Mucosa of stomach (tissue), 1 donor: ENCODE measurements at regions not wholly inside any gene's neighbourhood (a gene's known extent, or its start where the extent isn't known, plus 50 kb on each side); places are given as distances from the start of the nearest gene placed in this dataset.
"Not testable (repeated sequence)": the region's sequence is repeated elsewhere in the genome, so short reads cannot be mapped to it uniquely, and the experiment has no call there.

ENCODE experiments used
- H3K27me3 ChIP-seq: one replicate; pipeline ENCODE4 v1.7.0; 2013; ENCODE audit warnings: mild to moderate bottlenecking, low read length; ENCODE audit not compliant: control insufficient read depth, insufficient read depth
- H3K36me3 ChIP-seq: one replicate; pipeline ENCODE4 v1.7.0; 2013; ENCODE audit warnings: low read length; ENCODE audit not compliant: control insufficient read depth, insufficient read depth
- H3K4me1 ChIP-seq: one replicate; pipeline ENCODE4 v1.7.0; 2013; ENCODE audit warnings: mild to moderate bottlenecking, low read length; ENCODE audit not compliant: control insufficient read depth, insufficient read depth
- H3K4me3 ChIP-seq: one replicate; pipeline ENCODE4 v1.7.0; 2013; ENCODE audit warnings: low read length
- H3K9ac ChIP-seq: one replicate; pipeline ENCODE4 v1.7.0; 2013; ENCODE audit warnings: mild to moderate bottlenecking, low read length, moderate library complexity
- H3K9me3 ChIP-seq: one replicate; pipeline ENCODE4 v1.7.0; 2013; ENCODE audit warnings: mild to moderate bottlenecking, low read length, moderate library complexity; ENCODE audit not compliant: control insufficient read depth
- donor health status: Pancreatic carcinoma.

DNA sequence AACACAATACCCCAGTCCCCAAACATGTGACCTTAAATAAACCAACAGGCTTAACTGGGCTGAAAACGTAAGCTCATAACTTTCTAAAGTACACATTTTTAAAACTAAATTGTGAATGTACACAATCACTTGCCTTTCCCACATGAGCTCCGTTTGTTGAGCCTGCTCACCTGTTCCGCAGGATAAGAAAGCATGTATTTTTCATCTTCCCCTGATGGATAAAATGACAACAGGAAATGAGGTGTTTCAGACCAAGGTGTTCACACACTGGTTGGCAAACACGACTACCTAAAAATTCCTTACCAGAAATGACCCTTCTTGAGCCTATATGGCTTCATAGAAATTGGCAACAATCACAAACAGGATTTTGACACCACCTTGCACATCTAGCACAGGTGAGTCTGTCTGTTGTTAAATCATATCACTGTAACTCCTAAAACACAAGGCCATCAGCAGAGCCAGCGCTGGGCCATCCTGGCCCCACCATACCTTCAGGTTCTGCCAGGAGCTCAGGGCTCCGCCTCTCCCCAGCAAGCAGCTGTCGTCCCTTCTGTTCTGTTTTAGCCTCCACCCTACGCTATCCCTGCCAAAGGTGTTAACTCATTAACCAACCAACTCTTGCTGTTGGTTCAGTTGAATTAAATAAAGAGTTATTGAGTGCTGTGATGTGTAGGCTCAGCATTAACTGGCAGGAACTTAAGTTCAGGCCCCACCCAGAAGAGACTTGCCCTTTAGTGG is 73.6 kb upstream of the RNF32 start:
- Histone ChIP-seq H3K36me3 (no peaks in the 10 kb centered on the region), H3K27me3 (no peaks in the 10 kb centered on the region)

DNA sequence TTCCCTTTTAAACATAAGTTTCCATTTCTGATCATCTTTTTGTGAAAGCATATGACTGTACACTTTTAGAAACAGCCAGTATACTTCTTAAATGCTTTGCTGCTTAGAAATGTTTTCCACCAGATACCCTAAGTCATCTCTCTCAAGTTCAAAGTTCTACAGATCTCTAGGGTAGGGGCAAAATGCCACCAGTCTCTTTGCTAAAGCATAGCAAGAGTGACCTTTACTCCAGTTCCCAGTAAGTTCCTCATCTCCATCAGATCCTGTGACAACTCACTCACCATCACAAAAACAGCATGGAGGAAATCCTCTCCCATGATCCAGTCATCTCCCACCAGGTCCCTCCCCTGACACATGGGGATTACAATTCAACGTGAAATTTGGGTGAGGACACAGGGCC is 75.6 kb upstream of the RNF32 start:
- not testable (repeated sequence) for H3K4me1 ChIP-seq, H3K36me3 ChIP-seq, H3K9me3 ChIP-seq

More for the DNA sequence above, 73.6 kb upstream of the RNF32 start:
- no peaks in the 10 kb centered on the region for H3K9me3 ChIP-seq
- peaks cover 5% of the 10 kb centered on the region for H3K4me1 ChIP-seq
- no peak overlapping the region for H3K4me3 ChIP-seq
- no peak overlapping the region for H3K9ac ChIP-seq

DNA sequence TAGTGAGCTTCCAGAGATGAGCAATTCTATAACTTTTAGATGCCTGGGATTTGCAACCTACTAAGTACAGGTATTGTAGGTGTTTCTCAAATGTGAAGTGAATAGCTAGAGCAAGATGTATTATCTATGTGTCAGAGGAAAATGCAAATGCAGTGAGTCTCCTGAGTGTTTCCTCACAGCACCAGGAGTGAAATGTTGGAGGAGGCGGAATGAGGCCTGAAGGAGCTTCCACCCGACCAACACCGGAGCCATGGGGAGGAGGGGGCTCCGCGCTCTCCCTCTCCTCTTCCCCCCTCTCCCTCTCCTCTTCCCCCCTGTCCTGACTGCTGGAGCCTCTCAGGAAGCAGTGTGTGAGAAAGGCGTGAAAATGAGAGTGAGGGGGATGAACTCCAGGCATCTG is 79.9 kb upstream of the RNF32 start:
- Histone ChIP-seq H3K9me3 (no peaks in the 10 kb centered on the region), H3K4me3 (no peak overlapping the region), H3K27me3 (no peaks in the 10 kb centered on the region), H3K4me1 (no peaks in the 10 kb centered on the region), H3K36me3 (no peaks in the 10 kb centered on the region), H3K9ac (no peak overlapping the region)

More for the DNA sequence above, 75.6 kb upstream of the RNF32 start:
- not testable (repeated sequence) for H3K4me3 ChIP-seq, H3K27me3 ChIP-seq, H3K9ac ChIP-seq

DNA sequence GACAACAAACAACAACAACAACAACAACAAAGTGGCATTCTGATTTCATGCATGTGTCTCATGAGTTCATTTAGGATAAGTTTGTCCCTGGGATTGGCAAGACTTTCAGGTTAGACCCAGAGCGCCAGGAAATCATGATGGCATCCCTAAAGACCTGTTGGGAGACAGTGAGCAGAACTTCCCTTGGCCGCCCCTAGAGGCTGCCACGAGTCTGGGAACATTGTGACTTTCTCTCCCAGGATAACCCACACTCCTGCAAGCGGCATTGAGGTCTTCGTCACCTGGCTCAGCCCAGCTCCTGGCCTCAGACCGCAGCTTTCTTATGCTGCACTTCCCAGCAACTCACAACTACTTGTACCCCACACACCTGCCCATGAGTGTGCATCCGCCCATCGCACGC is 80.5 kb upstream of the RNF32 start:
- no peaks in the 10 kb centered on the region for H3K4me1 ChIP-seq
- no peaks in the 10 kb centered on the region for H3K9me3 ChIP-seq
- H3K36me3 ChIP-seq = no peaks in the 10 kb centered on the region
- H3K27me3 ChIP-seq = no peaks in the 10 kb centered on the region
- no peak overlapping the region for H3K9ac ChIP-seq
- no peak overlapping the region for H3K4me3 ChIP-seq

GRCh38 chr7:156559001-156559400 is 81.6 kb upstream of the RNF32 start:
- Histone ChIP-seq H3K4me1 (no peaks in the 10 kb centered on the region), H3K9me3 (no peaks in the 10 kb centered on the region), H3K27me3 (no peaks in the 10 kb centered on the region), H3K9ac (no peak overlapping the region), H3K36me3 (no peaks in the 10 kb centered on the region), H3K4me3 (no peak overlapping the region)

- Histone ChIP-seq H3K4me3 (no peak overlapping the region), H3K36me3 (no peaks in the 10 kb centered on the region), H3K9ac (no peak overlapping the region), H3K4me1 (no peaks in the 10 kb centered on the region), H3K9me3 (no peaks in the 10 kb centered on the region), H3K27me3 (no peaks in the 10 kb centered on the region)
Measured at GRCh38 chr7:156558198-156558597, 82.4 kb upstream of the RNF32 start.

DNA sequence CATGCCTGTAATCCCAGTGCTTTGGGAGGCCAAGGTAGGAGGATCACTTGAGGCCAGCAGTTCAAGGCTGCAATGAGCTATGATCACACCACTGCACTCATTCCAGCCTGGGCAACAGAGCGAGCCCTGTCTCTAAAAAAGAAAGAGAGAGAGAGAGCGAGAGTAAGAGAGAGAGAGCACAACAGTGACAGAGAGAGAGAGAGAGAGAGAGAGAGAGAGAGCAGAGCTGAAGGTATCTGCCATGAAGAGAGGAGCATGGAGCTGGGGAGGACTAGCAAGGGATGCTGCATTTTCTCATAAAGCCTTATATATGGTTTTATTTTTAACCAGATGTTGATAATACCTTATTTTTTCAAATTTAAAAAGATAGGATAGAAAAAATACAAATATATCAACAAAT is 84.5 kb upstream of the RNF32 start:
- H3K4me1 ChIP-seq = no peaks in the 10 kb centered on the region
- no peaks in the 10 kb centered on the region for H3K36me3 ChIP-seq
- no peak overlapping the region for H3K4me3 ChIP-seq
- no peak overlapping the region for H3K9ac ChIP-seq
- no peaks in the 10 kb centered on the region for H3K9me3 ChIP-seq
- H3K27me3 ChIP-seq = no peaks in the 10 kb centered on the region

GRCh38 chr7:156554488-156554887 is 86.1 kb upstream of the RNF32 start:
- no peaks in the 10 kb centered on the region for H3K9me3 ChIP-seq
- H3K27me3 ChIP-seq = no peaks in the 10 kb centered on the region
- no peaks in the 10 kb centered on the region for H3K4me1 ChIP-seq
- no peaks in the 10 kb centered on the region for H3K36me3 ChIP-seq
- H3K4me3 ChIP-seq = no peak overlapping the region
- H3K9ac ChIP-seq = no peak overlapping the region

DNA sequence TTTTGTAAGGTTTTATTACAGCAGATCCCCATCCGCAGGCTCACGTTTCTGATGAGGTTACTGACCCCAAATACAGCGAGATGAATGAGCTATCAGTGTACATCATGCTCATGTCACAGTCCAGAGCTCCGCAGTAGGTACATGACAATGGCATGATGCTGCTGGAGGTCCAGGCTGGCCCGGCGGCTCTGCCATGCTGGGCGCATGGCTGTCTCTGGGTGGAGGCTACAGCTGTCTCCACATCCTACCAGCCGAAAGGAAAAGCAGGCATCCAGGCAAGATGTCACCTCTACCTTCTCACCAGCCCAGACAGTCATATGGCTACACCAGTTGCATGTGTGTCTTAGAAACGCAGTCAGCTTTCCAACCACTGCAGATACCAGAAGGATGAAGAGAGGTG is 90.9 kb upstream of the RNF32 start:
- no peak overlapping the region for H3K9ac ChIP-seq
- no peaks in the 10 kb centered on the region for H3K27me3 ChIP-seq
- H3K4me3 ChIP-seq = no peak overlapping the region
- peaks cover 4% of the 10 kb centered on the region for H3K4me1 ChIP-seq
- no peaks in the 10 kb centered on the region for H3K9me3 ChIP-seq
- H3K36me3 ChIP-seq = no peaks in the 10 kb centered on the region

- Histone ChIP-seq H3K4me1 (peaks cover 4% of the 10 kb centered on the region), H3K9ac (no peak overlapping the region)
Measured at GRCh38 chr7:156547884-156548561, 92.6 kb upstream of the RNF32 start.

GRCh38 chr7:156545979-156546378 is 94.6 kb upstream of the RNF32 start:
- Histone ChIP-seq H3K9me3 (no peaks in the 10 kb centered on the region), H3K27me3 (no peaks in the 10 kb centered on the region), H3K9ac (no peak overlapping the region), H3K4me3 (no peak overlapping the region), H3K36me3 (no peaks in the 10 kb centered on the region), H3K4me1 (peaks cover 4% of the 10 kb centered on the region)

More at GRCh38 chr7:156547884-156548561, 92.6 kb upstream of the RNF32 start:
- Histone ChIP-seq H3K27me3 (no peaks in the 10 kb centered on the region), H3K9me3 (no peaks in the 10 kb centered on the region), H3K36me3 (no peaks in the 10 kb centered on the region), H3K4me3 (no peak overlapping the region)

GRCh38 chr7:156544919-156545715 is 95.5 kb upstream of the RNF32 start:
- H3K36me3 ChIP-seq = no peaks in the 10 kb centered on the region

More at GRCh38 chr7:156544919-156545715, 95.5 kb upstream of the RNF32 start:
- H3K9me3 ChIP-seq = no peaks in the 10 kb centered on the region
- no peaks in the 10 kb centered on the region for H3K27me3 ChIP-seq
- no peak overlapping the region for H3K4me3 ChIP-seq
- H3K9ac ChIP-seq = no peak overlapping the region
- H3K4me1 ChIP-seq = peaks cover 4% of the 10 kb centered on the region
